Mucosa of descending colon (tissue), 3 donors: ENCODE measurements at regions not wholly inside any gene's neighbourhood (a gene's known extent, or its start where the extent isn't known, plus 50 kb on each side); places are given as distances from the start of the nearest gene placed in this dataset.

Source experiments
- ATAC-seq: fragments of 200-7000 bp; cut with Tn5 transposase; one replicate; pipeline ENCODE4 v1.9.1; 2020; ENCODE audit warnings: mild to moderate bottlenecking, moderate library complexity
- DNase-seq, 3 donors: peaks; one replicate each; pipeline ENCODE4 v3.0.0-alpha.2; 2020
- H3K36me3 ChIP-seq: fragments of 200-600 bp; one replicate; pipeline ENCODE4 v1.8.0; 2021; ENCODE audit warnings: low read depth, mild to moderate bottlenecking
- H3K4me1 ChIP-seq: fragments of 200-600 bp; one replicate; pipeline ENCODE4 v1.8.0; 2021; ENCODE audit warnings: low read depth, mild to moderate bottlenecking
- H3K4me3 ChIP-seq: fragments of 200-600 bp; one replicate; pipeline ENCODE4 v1.8.0; 2021; ENCODE audit warnings: mild to moderate bottlenecking
- H3K9me3 ChIP-seq: fragments of 200-600 bp; one replicate; pipeline ENCODE4 v1.8.0; 2021; ENCODE audit warnings: mild to moderate bottlenecking
- intact Hi-C, 2 donors: fragments of 100-400 bp; cut with DNase I in 1 of 2; cut with micrococcal nuclease in 1 of 2; formaldehyde crosslinking; loops; one replicate each; pipeline versions ENCODE4 v1.11.0 to v1.11.1; 2022; cut with DNase I, micrococcal nuclease
- TF ChIP-seq, protein P1 (sequence below): fragments of 200-600 bp; IDR thresholded peaks from one replicate; pipeline ENCODE4 v1.8.0; 2022; ENCODE audit warnings: antibody characterized with exemption, mild to moderate bottlenecking
- donor health status: DM: no; HTN: no; CAD: no; lungs with moderate emphysema.
- donor health status: DM: no; HTN: no; CAD: no.
- donor health status: DM: no; HTN: yes; CAD: no.

DNA sequence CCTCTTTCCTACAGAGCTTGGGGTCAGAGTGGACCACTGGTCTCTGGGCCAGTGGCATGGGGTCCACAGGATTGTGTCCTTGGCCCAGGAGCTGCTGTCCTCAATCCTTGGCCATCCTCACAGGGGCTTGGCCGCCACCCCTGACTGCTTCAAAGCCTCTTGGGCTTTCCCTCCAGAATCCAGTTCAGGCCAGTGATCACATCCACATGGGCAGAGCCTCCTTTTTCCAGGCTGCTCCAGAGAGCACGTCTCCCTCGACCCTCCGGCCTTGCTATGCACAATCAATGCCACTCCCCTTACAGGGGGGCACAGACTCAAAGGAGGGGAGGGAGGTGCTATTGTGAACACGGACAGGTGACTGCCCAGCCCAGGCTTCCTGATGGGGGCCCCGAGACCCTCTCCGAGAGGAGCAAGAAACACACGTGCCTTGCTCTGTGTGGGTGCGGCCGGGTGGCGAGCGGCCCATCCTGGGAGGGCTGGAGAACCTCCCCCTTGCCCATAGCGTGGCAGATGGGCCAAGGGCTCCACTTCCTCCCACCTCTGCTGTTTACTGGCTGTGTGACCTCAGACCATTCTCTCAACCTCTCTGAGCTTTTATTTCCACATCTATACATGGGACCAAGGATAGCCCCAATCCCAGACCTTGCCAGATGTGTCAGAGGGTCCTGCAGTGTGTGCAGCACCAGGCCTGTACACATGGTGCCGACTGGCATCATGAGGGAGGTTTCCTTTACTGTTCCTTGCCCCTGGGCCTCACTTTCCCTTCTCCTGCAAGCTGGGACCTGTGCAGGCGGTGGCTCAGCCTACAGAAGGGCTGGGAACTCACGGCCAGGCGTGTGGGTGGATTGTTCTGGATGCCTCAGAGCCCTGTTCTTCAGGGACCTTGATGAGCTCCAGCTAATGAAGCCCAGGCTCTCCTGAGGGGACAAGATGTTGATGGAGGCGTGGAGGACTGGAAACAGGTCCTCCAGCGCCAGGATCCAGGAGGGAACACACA, 229.0 kb upstream of the GSE1 start:
- DNase-seq (peak in 2 of 3 donors; percentile 19 to 39), ATAC-seq (peak; percentile 15)
- Histone ChIP-seq H3K9me3 (no peaks in the 10 kb centered on the region), H3K36me3 (no peaks in the 10 kb centered on the region), H3K4me3 (no peak overlapping the region), H3K4me1 (no peaks in the 10 kb centered on the region)
- TF ChIP-seq, protein P1, sequence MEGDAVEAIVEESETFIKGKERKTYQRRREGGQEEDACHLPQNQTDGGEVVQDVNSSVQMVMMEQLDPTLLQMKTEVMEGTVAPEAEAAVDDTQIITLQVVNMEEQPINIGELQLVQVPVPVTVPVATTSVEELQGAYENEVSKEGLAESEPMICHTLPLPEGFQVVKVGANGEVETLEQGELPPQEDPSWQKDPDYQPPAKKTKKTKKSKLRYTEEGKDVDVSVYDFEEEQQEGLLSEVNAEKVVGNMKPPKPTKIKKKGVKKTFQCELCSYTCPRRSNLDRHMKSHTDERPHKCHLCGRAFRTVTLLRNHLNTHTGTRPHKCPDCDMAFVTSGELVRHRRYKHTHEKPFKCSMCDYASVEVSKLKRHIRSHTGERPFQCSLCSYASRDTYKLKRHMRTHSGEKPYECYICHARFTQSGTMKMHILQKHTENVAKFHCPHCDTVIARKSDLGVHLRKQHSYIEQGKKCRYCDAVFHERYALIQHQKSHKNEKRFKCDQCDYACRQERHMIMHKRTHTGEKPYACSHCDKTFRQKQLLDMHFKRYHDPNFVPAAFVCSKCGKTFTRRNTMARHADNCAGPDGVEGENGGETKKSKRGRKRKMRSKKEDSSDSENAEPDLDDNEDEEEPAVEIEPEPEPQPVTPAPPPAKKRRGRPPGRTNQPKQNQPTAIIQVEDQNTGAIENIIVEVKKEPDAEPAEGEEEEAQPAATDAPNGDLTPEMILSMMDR: no peak
- intact Hi-C loops: no loop called here

DNA sequence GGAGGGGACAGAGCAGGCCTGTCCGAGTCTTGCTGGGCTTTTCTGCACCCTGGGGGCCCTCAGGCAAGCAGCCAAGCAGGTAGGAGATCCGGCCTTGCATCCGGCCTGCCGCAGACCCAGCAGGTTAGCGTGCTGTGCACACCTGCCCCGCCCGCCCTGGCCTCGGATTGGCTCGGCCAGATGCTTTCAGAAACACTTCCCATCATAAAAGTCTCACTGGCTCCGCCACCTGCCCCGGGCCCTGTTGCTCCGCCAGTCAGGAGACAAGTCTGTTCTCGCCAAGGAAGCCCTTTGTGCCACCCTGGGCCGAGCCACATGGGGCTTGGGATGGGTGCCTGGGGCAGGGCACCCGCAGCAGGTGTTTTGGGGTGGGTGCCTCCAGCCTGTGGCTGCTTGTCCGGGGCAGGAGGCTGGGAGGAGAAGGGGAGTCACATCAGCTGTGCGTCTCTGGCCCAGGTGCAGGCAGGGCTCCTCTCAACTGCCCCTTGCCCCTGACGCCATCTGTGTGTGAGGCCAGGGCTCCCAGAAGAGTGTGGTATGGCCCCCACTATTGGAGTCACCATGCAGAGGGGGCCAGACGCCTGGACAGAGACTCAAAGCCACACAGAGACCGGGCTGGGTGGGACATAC, 228.2 kb upstream of the GSE1 start:
- DNase-seq (peak; percentile 73 to 85 (median 79)), ATAC-seq (peak; percentile 95)
- Histone ChIP-seq H3K4me1 (no peaks in the 10 kb centered on the region), H3K4me3 (no peak overlapping the region), H3K36me3 (no peaks in the 10 kb centered on the region), H3K9me3 (no peaks in the 10 kb centered on the region)
- intact Hi-C loops: no loop called here
- TF ChIP-seq, protein P1: no peak

DNA sequence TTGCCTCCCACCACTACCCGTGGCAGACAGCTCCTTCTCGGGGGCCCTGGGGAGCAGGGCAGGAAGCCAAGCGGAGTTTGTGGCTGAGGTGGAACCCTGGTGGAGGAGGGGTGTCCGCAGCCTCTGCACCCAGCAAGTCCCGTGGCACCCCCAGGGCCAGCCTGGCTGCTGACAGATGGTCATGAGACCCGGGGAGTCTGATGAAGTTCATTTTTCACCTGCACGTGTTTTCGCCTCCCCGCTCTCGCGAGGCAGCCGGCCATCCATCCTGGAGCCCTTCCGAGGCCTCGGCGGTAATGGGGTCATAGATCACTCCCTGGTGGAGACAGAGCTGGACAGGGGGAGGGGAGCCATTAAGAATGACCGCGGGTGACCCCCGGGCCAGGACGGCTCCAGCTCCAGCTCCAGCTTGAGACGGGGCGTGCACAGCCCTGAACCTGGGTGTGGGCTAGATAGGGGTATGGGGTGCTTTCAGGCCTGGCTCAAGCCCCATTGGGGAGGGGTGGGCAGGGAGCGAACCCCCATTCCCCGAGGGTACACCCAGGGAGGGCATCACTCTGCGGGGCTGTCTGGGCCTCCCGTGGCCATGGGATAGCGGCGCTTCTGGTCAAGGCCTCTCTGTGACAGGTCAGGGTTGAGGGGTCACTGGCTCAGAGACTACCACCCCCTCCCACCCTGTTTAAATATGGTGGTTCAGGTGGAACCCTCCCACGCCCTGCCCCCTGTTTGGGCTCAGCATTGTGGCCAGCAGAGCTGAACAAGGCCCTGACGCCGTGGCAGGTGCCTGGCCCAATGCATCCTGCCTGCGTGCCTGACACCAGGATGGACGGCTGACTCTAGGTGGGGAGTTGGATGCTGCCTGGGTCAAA, 227.4 kb upstream of the GSE1 start:
- intact Hi-C loops: no loop called here

DNA sequence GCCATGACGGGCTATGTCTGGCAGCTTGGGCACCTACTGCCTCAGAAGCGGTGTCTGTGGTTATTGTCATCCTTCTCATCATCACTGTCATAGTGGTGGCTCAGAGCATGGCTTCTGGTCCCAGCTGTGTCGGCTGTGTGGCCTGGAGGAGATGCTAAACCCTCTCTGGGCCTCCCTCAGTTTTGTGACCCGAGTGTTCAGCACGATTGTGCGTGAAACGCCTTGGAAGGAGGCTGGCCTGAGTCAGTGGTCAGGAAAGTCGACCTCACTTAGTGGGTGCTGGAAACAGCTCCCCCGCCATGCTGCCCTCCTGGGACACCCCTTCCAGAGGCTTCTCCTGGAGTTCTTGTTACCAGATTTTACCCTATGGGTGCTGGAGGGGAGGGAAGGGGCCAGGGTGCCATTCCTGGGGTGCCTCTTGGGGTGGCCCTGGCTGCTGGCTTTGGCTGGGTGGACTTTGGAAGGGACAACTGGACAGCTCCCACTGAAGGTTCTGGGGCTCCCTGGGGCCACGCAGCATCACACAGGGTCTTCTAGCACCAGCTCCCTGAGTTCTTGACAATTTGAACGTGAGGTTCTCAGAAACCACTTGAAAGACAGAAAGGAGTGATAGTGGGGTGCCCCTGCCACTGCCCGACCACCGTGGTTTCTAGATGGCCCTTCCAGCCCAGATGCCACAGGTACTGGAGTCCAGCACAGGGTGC, 226.5 kb upstream of the GSE1 start:
- ATAC-seq (no peak), DNase-seq (peak in 2 of 3 donors; percentile 17 to 26)
- intact Hi-C loops: no loop called here
- H3K9me3 ChIP-seq: no peaks in the 10 kb centered on the region
- no peaks in the 10 kb centered on the region for H3K36me3 ChIP-seq
- H3K4me3 ChIP-seq: no peak overlapping the region
- H3K4me1 ChIP-seq: peaks cover 5% of the 10 kb centered on the region
- TF ChIP-seq, protein P1: no peak

More for the DNA sequence above, 227.4 kb upstream of the GSE1 start:
- TF ChIP-seq, protein P1: no peak
- Histone ChIP-seq H3K9me3 (no peaks in the 10 kb centered on the region), H3K36me3 (no peaks in the 10 kb centered on the region), H3K4me3 (no peak overlapping the region), H3K4me1 (peaks cover under 1% of the 10 kb centered on the region)
- ATAC-seq (no peak), DNase-seq (peak; percentile 7 to 52 (median 32))

DNA sequence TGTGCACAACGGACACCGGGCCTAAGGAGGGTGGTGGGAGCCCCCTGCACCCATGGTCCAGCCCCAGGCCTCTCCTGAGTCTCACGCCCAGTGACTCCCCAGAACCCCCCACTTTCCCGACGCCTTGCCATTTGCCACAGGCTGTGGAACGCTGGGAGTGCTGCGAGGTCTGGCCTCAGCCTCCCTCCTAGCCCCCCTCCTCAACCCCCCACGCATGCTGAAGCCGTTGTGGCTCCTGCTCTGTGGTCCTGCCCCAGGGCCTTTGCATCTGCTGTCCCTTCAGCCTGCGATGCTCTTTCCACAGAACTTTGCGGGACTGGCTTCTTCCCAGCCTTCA, 226.0 kb upstream of the GSE1 start:
- no peak overlapping the region for H3K4me3 ChIP-seq
- H3K4me1 ChIP-seq: peaks cover 5% of the 10 kb centered on the region
- H3K36me3 ChIP-seq: no peaks in the 10 kb centered on the region
- TF ChIP-seq, protein P1: no peak
- intact Hi-C loops: no loop called here
- DNase-seq (peak in 2 of 3 donors; percentile 23 to 35), ATAC-seq (no peak)
- no peaks in the 10 kb centered on the region for H3K9me3 ChIP-seq
